Suprapubic skin (tissue), 3 donors: ENCODE measurements at regions not wholly inside any gene's neighbourhood (a gene's known extent, or its start where the extent isn't known, plus 50 kb on each side); places are given as distances from the start of the nearest gene placed in this dataset.

Experiments used
- EP300 ChIP-seq: sonication (generic); formaldehyde crosslinking; IDR thresholded peaks from one replicate; pipeline ENCODE4 v1.6.1; 2017; ENCODE audit warnings: antibody characterized with exemption
- TF ChIP-seq, protein P1 (sequence below), 2 donors: fragments of 200-600 bp in 1 of 2; fragments of 450-650 bp in 1 of 2; sonication (generic) in 1 of 2; IDR thresholded peaks; one replicate each; pipeline ENCODE4 v1.5.1; 2016 to 2019; ENCODE audit warnings: antibody characterized with exemption in 2 of 2, mild to moderate bottlenecking in 1 of 2, moderate library complexity in 1 of 2

DNA sequence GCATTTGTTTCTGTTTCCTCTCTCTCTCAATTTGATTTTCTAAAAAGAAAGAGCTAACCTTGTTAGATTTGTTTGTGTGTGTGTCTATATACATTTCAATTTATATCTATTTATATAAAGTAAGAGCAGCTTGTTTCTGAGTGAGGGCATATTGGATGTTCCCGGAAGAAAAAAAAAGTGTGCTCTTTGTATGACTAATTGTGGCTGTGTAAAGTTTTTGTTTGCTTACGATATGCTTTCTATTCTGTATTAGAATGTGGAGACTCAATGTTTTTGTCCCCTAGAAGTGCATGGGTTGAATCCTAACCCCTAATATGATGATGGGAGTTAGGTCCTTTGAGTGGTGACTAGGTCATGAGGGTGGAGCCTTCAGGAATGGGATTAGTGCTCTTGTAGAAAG is 66.6 kb upstream of the C1QTNF9B start:
- no peak for TF ChIP-seq EP300
- TF ChIP-seq, protein P1, sequence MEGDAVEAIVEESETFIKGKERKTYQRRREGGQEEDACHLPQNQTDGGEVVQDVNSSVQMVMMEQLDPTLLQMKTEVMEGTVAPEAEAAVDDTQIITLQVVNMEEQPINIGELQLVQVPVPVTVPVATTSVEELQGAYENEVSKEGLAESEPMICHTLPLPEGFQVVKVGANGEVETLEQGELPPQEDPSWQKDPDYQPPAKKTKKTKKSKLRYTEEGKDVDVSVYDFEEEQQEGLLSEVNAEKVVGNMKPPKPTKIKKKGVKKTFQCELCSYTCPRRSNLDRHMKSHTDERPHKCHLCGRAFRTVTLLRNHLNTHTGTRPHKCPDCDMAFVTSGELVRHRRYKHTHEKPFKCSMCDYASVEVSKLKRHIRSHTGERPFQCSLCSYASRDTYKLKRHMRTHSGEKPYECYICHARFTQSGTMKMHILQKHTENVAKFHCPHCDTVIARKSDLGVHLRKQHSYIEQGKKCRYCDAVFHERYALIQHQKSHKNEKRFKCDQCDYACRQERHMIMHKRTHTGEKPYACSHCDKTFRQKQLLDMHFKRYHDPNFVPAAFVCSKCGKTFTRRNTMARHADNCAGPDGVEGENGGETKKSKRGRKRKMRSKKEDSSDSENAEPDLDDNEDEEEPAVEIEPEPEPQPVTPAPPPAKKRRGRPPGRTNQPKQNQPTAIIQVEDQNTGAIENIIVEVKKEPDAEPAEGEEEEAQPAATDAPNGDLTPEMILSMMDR (IDR thresholded peaks at IDR 0.05): no peak
